MG63 (cell line): ENCODE measurements at regions not wholly inside any gene's neighbourhood (a gene's known extent, or its start where the extent isn't known, plus 50 kb on each side); places are given as distances from the start of the nearest gene placed in this dataset.
A peak's percentile ranks its signal among the peaks of the same experiment; 100 is the strongest.
"Not testable (repeated sequence)": the region's sequence is repeated elsewhere in the genome, so short reads cannot be mapped to it uniquely, and the experiment has no call there.

Experiments used
- DNase-seq: peaks from one replicate; pipeline ENCODE4 v3.0.0-alpha.2; 2020
- H3K27me3 ChIP-seq: fragments of 250-450 bp; sonication (Bioruptor Pico); 2 replicates; pipeline ENCODE4 v1.5.1; 2020; ENCODE audit warnings: mild to moderate bottlenecking, moderate library complexity
- H3K36me3 ChIP-seq: fragments of 250-450 bp; sonication (Bioruptor Pico); 2 replicates; pipeline ENCODE4 v1.5.1; 2020; ENCODE audit warnings: mild to moderate bottlenecking, moderate library complexity
- H3K4me3 ChIP-seq: fragments of 250-450 bp; sonication (Bioruptor Pico); 2 replicates; pipeline ENCODE4 v1.5.1; 2020; ENCODE audit warnings: mild to moderate bottlenecking, moderate library complexity
- H3K9me3 ChIP-seq: fragments of 250-450 bp; sonication (Bioruptor Pico); 2 replicates; pipeline ENCODE4 v1.5.1; 2020; ENCODE audit warnings: mild to moderate bottlenecking, moderate library complexity

GRCh38 chr16:59854846-59855439 is 1120.8 kb upstream of the GOT2 start:
- H3K9me3 ChIP-seq = no peaks in the 10 kb centered on the region
- H3K4me3 ChIP-seq = no peak overlapping the region
- H3K27me3 ChIP-seq = no peaks in the 10 kb centered on the region
- H3K36me3 ChIP-seq = no peaks in the 10 kb centered on the region
- no peak for DNase-seq

- Histone ChIP-seq H3K4me3 (no peak overlapping the region), H3K36me3 (no peaks in the 10 kb centered on the region), H3K9me3 (no peaks in the 10 kb centered on the region)
These were observed 1115.6 kb upstream of the GOT2 start for GRCh38 chr16:59849716-59850115.

GRCh38 chr16:59848296-59848695 is 1114.2 kb upstream of the GOT2 start:
- Histone ChIP-seq H3K27me3 (no peaks in the 10 kb centered on the region), H3K36me3 (no peaks in the 10 kb centered on the region), H3K4me3 (no peak overlapping the region), H3K9me3 (no peaks in the 10 kb centered on the region)
- DNase-seq = peak; percentile 68

More at GRCh38 chr16:59849716-59850115, 1115.6 kb upstream of the GOT2 start:
- H3K27me3 ChIP-seq = no peaks in the 10 kb centered on the region
- no peak for DNase-seq

- no peaks in the 10 kb centered on the region for H3K27me3 ChIP-seq
- H3K36me3 ChIP-seq = no peaks in the 10 kb centered on the region
- DNase-seq = no peak
- peaks cover 2% of the 10 kb centered on the region; the same call in 1 of the 2 replicates for H3K9me3 ChIP-seq
- no peak overlapping the region for H3K4me3 ChIP-seq
These were observed 1106.1 kb upstream of the GOT2 start for GRCh38 chr16:59840169-59840568.

DNA sequence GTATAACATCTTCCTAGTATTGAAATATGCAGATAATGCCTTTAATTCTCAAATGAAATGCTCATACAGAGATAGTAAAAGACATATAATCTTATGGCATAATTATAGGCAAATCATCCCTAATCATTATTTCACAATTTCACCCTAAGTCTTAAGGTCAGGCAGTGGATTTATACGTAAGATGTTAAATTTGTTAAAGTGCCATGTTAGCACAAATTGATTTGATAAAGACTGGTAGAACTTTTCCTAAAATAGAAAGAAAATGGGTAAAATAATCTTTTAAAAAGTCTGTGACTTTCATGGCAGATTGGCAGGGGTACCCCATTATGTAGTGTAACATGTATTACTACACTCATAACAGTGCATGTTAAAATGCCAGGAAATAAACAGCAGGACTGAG is 1092.7 kb upstream of the GOT2 start:
- DNase-seq = no peak
- Histone ChIP-seq H3K9me3 (no peaks in the 10 kb centered on the region; the same call in 1 of the 2 replicates), H3K27me3 (no peaks in the 10 kb centered on the region), H3K36me3 (no peaks in the 10 kb centered on the region), H3K4me3 (no peak overlapping the region)

- H3K9me3 ChIP-seq, H3K4me3 ChIP-seq, H3K36me3 ChIP-seq, DNase-seq, H3K27me3 ChIP-seq: not testable (repeated sequence)
These were observed 1075.4 kb upstream of the GOT2 start for GRCh38 chr16:59809488-59809887.

DNA sequence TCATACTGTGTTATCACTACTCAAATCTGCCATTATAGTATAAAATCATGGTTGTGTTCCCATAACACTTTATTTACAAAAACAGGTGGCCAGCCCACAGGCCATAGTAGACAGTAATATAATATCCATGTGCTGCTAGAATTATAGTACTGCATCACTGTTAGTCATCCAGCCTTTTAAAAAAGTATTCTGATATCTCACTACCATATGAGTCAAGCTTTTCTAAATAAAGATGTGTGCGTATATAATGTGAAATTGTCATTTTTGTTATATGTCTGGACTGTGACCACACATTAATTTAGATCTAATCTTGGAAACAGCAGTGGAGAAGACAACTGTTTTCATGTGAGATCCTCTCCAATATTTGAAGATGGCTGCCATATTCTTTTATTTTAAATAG is 1049.1 kb upstream of the GOT2 start:
- H3K36me3 ChIP-seq = no peaks in the 10 kb centered on the region

GRCh38 chr16:59773330-59773729 is 1039.2 kb upstream of the GOT2 start:
- H3K27me3 ChIP-seq = no peaks in the 10 kb centered on the region
- DNase-seq = no peak

More for the DNA sequence above, 1049.1 kb upstream of the GOT2 start:
- H3K9me3 ChIP-seq = peaks cover 18% of the 10 kb centered on the region; the same call in 1 of the 2 replicates
- no peak overlapping the region for H3K4me3 ChIP-seq
- H3K27me3 ChIP-seq = no peaks in the 10 kb centered on the region
- DNase-seq = peak; percentile 11

DNA sequence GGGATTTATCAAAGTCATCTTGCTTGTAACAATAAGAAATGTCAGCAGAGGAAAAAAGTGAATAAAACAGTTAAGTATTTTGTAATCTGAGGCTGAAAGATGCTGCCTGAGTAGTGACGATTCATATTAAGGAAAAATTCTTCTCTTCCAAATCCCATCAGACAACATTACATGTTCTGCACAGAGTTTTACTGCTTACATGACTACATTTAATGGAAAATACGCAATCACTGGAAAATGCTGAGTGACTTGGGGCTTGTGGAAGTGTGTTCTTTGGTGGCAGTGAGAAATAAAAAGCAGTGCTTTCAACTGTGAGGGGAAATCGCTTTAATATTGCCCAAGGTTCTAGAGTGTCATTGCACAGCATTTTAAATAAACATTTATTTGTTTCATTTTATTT is 1025.2 kb upstream of the GOT2 start:
- no peak for DNase-seq
- Histone ChIP-seq H3K36me3 (no peaks in the 10 kb centered on the region), H3K27me3 (no peaks in the 10 kb centered on the region), H3K9me3 (peaks cover 8% of the 10 kb centered on the region), H3K4me3 (no peak overlapping the region)

More at GRCh38 chr16:59773330-59773729, 1039.2 kb upstream of the GOT2 start:
- H3K9me3 ChIP-seq = 0 out of 2 replicates have a peak, but pooled peaks cover 2% of the 10 kb centered on the region
- H3K4me3 ChIP-seq = no peak overlapping the region
- H3K36me3 ChIP-seq = no peaks in the 10 kb centered on the region

- Histone ChIP-seq H3K27me3 (no peaks in the 10 kb centered on the region), H3K9me3 (peaks cover 8% of the 10 kb centered on the region), H3K4me3 (no peak overlapping the region), H3K36me3 (no peaks in the 10 kb centered on the region)
- no peak for DNase-seq
These were observed 1024.7 kb upstream of the GOT2 start for GRCh38 chr16:59758848-59759247.

DNA sequence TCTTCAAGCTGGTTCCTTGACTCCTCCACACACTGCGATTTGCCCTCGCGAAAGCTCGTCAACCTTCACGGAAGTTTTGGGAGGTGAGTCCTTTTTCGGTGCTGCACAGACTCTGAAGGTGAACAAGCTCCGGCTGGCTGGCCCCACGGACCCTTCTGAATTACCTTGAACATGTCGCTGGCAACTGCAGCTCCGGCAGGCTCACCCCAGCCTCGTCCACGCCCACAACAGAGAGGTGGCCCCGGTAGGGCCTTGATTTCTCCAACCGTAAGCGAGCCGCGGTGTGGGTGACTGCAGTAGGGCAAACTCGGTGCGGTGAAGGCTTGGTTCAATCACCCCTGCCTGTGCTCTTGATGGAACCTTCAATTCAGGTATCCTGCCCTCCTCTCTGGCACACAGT is 1020.7 kb upstream of the GOT2 start:
- Histone ChIP-seq H3K36me3 (no peaks in the 10 kb centered on the region), H3K4me3 (no peak overlapping the region), H3K9me3 (no peaks in the 10 kb centered on the region), H3K27me3 (no peaks in the 10 kb centered on the region)
- DNase-seq = no peak

- DNase-seq = no peak
- Histone ChIP-seq H3K27me3 (no peaks in the 10 kb centered on the region), H3K36me3 (no peaks in the 10 kb centered on the region), H3K4me3 (no peak overlapping the region), H3K9me3 (no peaks in the 10 kb centered on the region)
These were observed 1015.7 kb upstream of the GOT2 start for GRCh38 chr16:59749662-59750336.

DNA sequence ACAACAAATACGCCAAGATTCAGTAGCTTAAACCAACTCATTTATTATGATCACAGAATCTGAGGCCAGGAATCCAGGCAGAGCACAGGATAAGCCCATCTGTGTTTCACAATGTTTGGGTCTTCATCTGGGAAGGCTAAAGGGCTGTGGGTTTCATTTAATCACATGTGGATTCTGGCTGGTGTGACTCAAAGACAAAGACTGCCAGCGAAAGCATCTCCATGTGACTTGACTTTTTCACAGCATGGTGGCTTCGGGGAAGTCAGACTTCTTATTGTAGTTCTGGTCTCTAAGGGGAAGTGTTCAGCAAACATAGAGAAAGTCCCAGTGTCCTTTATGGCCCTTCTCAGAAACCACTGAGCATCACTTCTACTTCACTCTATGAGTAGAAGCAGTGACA is 1014.4 kb upstream of the GOT2 start:
- no peaks in the 10 kb centered on the region for H3K9me3 ChIP-seq
- H3K36me3 ChIP-seq = no peaks in the 10 kb centered on the region
- H3K27me3 ChIP-seq = no peaks in the 10 kb centered on the region
- DNase-seq = no peak
- no peak overlapping the region for H3K4me3 ChIP-seq

- Histone ChIP-seq H3K27me3 (no peaks in the 10 kb centered on the region), H3K36me3 (no peaks in the 10 kb centered on the region), H3K4me3 (no peak overlapping the region), H3K9me3 (no peaks in the 10 kb centered on the region; the same call in 1 of the 2 replicates)
- DNase-seq = no peak
These were observed 1009.4 kb upstream of the GOT2 start for GRCh38 chr16:59743504-59743903.

DNA sequence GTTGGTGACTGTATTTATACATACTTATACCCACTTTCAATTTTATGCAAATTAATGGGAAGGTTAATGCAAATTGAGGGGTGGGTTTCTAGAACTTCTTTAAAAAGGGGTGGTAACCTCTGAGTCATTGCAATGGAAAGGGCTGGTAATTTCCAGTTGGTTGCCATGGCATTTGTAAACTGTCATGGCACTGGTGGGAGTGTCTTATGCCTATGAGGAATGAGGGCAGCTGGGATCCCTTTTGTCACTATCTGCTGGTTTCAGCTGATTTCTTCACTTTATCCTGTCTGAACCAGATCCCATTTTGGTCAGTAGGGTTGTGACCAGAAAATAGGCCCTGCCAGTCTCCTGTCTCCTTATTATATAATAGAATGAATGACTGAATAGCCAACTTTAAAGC is 1006.7 kb upstream of the GOT2 start:
- no peaks in the 10 kb centered on the region for H3K36me3 ChIP-seq
- H3K27me3 ChIP-seq = no peaks in the 10 kb centered on the region
- no peaks in the 10 kb centered on the region; the same call in 1 of the 2 replicates for H3K9me3 ChIP-seq
- no peak overlapping the region for H3K4me3 ChIP-seq
- DNase-seq = no peak

DNA sequence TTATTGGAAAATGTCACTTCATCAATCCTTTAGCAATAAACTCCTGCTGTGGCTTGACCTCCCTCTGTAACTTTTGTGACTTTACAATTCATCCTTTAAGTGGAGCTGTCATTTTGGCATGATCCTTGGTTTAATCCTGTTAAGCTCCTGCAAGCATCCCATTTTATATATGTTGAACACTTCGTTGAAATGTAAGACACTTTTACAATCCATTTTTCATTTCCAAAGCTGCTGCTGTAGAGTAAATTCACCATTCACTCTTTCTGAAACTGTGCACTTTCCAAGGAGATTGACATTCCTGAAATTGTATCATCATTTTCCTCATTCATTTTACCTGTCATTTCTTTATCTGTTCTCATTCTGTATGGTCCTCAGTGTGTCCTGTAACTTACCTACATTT is 1003.2 kb upstream of the GOT2 start:
- no peak overlapping the region for H3K4me3 ChIP-seq
- peaks cover 4% of the 10 kb centered on the region for H3K9me3 ChIP-seq
- no peaks in the 10 kb centered on the region for H3K27me3 ChIP-seq
- DNase-seq = no peak
- H3K36me3 ChIP-seq = no peaks in the 10 kb centered on the region

- no peak overlapping the region for H3K4me3 ChIP-seq
- DNase-seq = no peak
- no peaks in the 10 kb centered on the region for H3K36me3 ChIP-seq
- peaks cover 15% of the 10 kb centered on the region for H3K9me3 ChIP-seq
- H3K27me3 ChIP-seq = no peaks in the 10 kb centered on the region
These were observed 999.2 kb upstream of the GOT2 start for GRCh38 chr16:59733321-59733720.

GRCh38 chr16:59729613-59730012 is 995.5 kb upstream of the GOT2 start:
- no peaks in the 10 kb centered on the region for H3K36me3 ChIP-seq
- no peak for DNase-seq
- peaks cover 18% of the 10 kb centered on the region for H3K9me3 ChIP-seq
- no peaks in the 10 kb centered on the region for H3K27me3 ChIP-seq
- no peak overlapping the region for H3K4me3 ChIP-seq
